Pancreas (tissue), 10 donors: ENCODE measurements at regions not wholly inside any gene's neighbourhood (a gene's known extent, or its start where the extent isn't known, plus 50 kb on each side); places are given as distances from the start of the nearest gene placed in this dataset.

Experiments
- ATAC-seq, 4 donors: fragments of 200-7000 bp; cut with Tn5 transposase; one replicate each; pipeline versions ENCODE4 v1.8.0 to v1.9.1; 2020; ENCODE audit warnings: mild to moderate bottlenecking in 4 of 4, moderate library complexity in 4 of 4
- DNase-seq, 6 donors: peaks; one replicate each; pipeline ENCODE4 v3.0.0-alpha.2; 2020
- FAIRE-seq: peaks from 2 replicates; lab custom pipeline; 2012; peaks lifted over from hg19 to GRCh38; lab: Jason Lieb, UNC
- H3K27ac ChIP-seq, 4 donors: fragments of 200-600 bp; sonication (generic); 1 replicate in 3 of 4; 2 replicates in 1 of 4; pipeline versions ENCODE4 v1.5.0 to v1.8.0; 2020
- H3K27me3 ChIP-seq, 4 donors: fragments of 200-600 bp; one replicate each; pipeline ENCODE4 v1.8.0; 2021
- H3K36me3 ChIP-seq, 3 donors: fragments of 200-600 bp; sonication (generic) in 1 of 3; one replicate each; pipeline versions ENCODE4 v1.5.0 to v1.8.0; 2020 to 2021
- H3K4me1 ChIP-seq, 3 donors: fragments of 200-600 bp; one replicate each; pipeline ENCODE4 v1.8.0; 2021
- H3K4me3 ChIP-seq, 4 donors: fragments of 200-600 bp; sonication (generic) in 2 of 4; one replicate each; pipeline versions ENCODE4 v1.5.0 to v1.8.0; 2020 to 2021
- H3K9me3 ChIP-seq, 4 donors: fragments of 200-600 bp; one replicate each; pipeline ENCODE4 v1.8.0; 2021
- WGBS, 2 donors: extraction: QIAGEN DNeasy Blood & Tissue Kit; methylation state at CpG; one replicate each; pipeline ENCODE4 v1.1.7; 2013; 5-methylcytosine and 5-hydroxymethylcytosine counted together
- intact Hi-C, 3 donors: fragments of 100-400 bp; cut with DNase I; formaldehyde crosslinking; loops; one replicate each; pipeline versions ENCODE4 v1.11.1 to v1.14.2; 2022
- TF ChIP-seq, protein P1 (sequence below), 4 donors: fragments of 200-600 bp; sonication (generic) in 3 of 4; IDR thresholded peaks; one replicate each; pipeline versions ENCODE4 v1.5.0 to v1.8.0; 2021; ENCODE audit warnings: antibody characterized with exemption in 4 of 4
- donor health status: healthy with polysubstance abuse.
- donor health status: DM: no; HTN: no; CAD: no; lungs with moderate emphysema.
- donor health status: DM: no; HTN: no; CAD: no.
- donor health status: control.
- donor health status: control.
- donor health status: Bipolar disorder and iron deficiency.
- donor health status: DM: yes; HTN: yes; CAD: no.
- donor health status: DM: no; HTN: no; CAD: no.
- donor health status: DM: no; HTN: no; CAD: no.
- donor health status: DM: yes; HTN: yes; CAD: no.

DNA sequence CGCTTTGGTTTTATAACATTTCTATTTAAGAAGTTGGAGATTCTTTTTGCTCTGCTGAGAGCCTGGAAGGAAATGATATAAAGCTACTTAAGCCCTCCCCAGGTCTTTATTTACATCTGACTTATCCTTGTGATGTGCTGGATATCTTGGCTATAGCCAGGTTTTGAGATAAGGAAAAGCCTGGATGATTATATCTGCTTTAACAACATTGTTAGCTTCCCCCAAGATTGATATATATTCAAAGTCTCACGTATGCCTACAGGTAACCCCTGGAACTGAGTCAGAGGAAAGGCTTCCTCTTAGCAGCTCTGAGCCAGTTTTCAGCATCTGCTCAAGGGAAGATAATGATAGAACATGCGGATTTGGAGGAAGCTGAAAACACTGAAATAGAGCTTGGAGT lies 61.5 kb upstream of the CRBN start:
- FAIRE-seq: no peak
- TF ChIP-seq, protein P1, sequence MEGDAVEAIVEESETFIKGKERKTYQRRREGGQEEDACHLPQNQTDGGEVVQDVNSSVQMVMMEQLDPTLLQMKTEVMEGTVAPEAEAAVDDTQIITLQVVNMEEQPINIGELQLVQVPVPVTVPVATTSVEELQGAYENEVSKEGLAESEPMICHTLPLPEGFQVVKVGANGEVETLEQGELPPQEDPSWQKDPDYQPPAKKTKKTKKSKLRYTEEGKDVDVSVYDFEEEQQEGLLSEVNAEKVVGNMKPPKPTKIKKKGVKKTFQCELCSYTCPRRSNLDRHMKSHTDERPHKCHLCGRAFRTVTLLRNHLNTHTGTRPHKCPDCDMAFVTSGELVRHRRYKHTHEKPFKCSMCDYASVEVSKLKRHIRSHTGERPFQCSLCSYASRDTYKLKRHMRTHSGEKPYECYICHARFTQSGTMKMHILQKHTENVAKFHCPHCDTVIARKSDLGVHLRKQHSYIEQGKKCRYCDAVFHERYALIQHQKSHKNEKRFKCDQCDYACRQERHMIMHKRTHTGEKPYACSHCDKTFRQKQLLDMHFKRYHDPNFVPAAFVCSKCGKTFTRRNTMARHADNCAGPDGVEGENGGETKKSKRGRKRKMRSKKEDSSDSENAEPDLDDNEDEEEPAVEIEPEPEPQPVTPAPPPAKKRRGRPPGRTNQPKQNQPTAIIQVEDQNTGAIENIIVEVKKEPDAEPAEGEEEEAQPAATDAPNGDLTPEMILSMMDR (IDR thresholded peaks at IDR 0.05): no peak
- Histone ChIP-seq H3K4me3 (no peak overlapping the region), H3K4me1 (no peaks in the 10 kb centered on the region), H3K27ac (no peak overlapping the region), H3K27me3 (no peaks in the 10 kb centered on the region), H3K36me3 (no peaks in the 10 kb centered on the region), H3K9me3 (no peaks in the 10 kb centered on the region)
- 29 to 39% methylated on average over 3 of the region's 3 CpGs for WGBS, 2 donors
- no peak for ATAC-seq
- intact Hi-C loops: no loop called here
- DNase-seq: no peak

DNA sequence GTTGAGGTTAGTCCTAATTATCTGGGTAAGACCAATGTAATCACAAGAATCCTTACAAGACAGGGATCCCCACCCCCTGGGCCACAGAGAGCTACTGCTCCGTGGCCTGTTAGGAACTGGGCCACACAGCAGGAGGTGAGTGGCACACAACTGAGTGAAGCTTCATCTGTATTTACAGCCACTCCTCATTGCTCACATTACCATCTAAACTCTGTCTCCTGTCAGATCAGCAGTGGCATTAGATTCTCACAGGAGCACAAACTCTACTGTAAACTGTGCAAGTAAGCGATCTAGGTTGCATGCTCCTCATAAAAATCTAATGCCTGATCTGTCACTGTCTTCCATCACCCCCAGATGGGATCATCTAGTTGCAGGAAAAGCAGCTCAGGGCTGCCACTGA lies 58.5 kb upstream of the CRBN start:
- DNase-seq (no peak), FAIRE-seq (no peak), ATAC-seq (no peak)
- H3K27ac ChIP-seq: no peak overlapping the region
- WGBS, 2 donors: 66 to 76% methylated on average over 2 of the region's 2 CpGs
- H3K27me3 ChIP-seq: no peaks in the 10 kb centered on the region
- H3K36me3 ChIP-seq: no peaks in the 10 kb centered on the region
- TF ChIP-seq, protein P1 (IDR thresholded peaks at IDR 0.05): no peak
- intact Hi-C loops: no loop called here
- no peak overlapping the region for H3K4me3 ChIP-seq
- H3K4me1 ChIP-seq: no peaks in the 10 kb centered on the region
- no peaks in the 10 kb centered on the region for H3K9me3 ChIP-seq

DNA sequence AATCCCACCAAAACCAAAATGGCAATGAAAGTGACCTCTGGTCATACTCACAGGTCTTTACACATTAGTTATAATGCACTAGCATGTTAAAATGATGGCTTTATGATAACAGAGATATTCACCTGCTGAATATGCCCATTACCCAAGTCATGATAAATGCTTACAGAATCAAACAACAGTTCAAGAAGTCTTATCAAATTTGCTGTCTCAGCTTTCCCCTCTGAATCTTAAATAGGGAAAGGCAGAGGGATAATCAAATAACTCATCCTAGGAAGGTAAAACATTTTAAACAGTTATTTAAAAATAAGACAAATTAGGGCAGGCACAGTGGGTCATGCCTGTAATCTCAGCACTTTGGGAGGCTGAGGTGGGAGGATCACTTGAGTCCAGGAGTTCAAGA lies 52.8 kb upstream of the CRBN start:
- no peak for FAIRE-seq
- Histone ChIP-seq H3K4me3 (no peak overlapping the region), H3K27me3 (no peaks in the 10 kb centered on the region), H3K4me1 (no peaks in the 10 kb centered on the region), H3K9me3 (no peaks in the 10 kb centered on the region), H3K36me3 (no peaks in the 10 kb centered on the region), H3K27ac (no peak overlapping the region)
- no peak for ATAC-seq
- intact Hi-C loops: no loop called here
- TF ChIP-seq, protein P1 (IDR thresholded peaks at IDR 0.05): no peak
- DNase-seq: no peak
